ENCODE measurements at regions not wholly inside any gene's neighbourhood (a gene's known extent, or its start where the extent isn't known, plus 50 kb on each side); places are given as distances from the start of the nearest gene placed in this dataset.
A peak's percentile ranks its signal among the peaks of the same experiment; 100 is the strongest.

GRCh38 chr12:4068981-4069669 lies 195.9 kb upstream of the PARP11 start:
- Histone ChIP-seq H3K4me3 (IDR thresholded peaks at IDR 0.05; ENCODE audit: insufficient read depth, low read depth, low read length) (no peak overlapping the region), H3K27me3 (ENCODE audit: insufficient read depth, low read depth) (no peaks in the 10 kb centered on the region), H3K36me3 (ENCODE audit: insufficient read depth) (no peaks in the 10 kb centered on the region), H3K9ac (peak overlapping the region; percentile 19; the same call in 1 of the 2 replicates), H4K20me1 (ENCODE audit: insufficient read depth) (no peaks in the 10 kb centered on the region), H2AFZ (ENCODE audit: low read depth) (peak overlapping the region; percentile 80), H3K27ac (peak overlapping the region; percentile 77), H3K4me1 (ENCODE audit: low read depth, poor library complexity, severe bottlenecking) (peaks cover 49% of the 10 kb centered on the region), H3K4me2 (peak overlapping the region; percentile 78), H3K79me2 (ENCODE audit: insufficient read depth, low read depth) (no peaks in the 10 kb centered on the region)
- TF ChIP-seq CTCF (conservative IDR thresholded peaks at IDR 0.05; ENCODE audit: low read depth, low read length): no peak

GRCh38 chr12:4064008-4064407 lies 190.8 kb upstream of the PARP11 start:
- Histone ChIP-seq H3K27ac (no peak overlapping the region), H3K4me2 (no peak overlapping the region), H3K27me3 (ENCODE audit: insufficient read depth, low read depth) (no peaks in the 10 kb centered on the region), H2AFZ (ENCODE audit: low read depth) (no peak overlapping the region), H3K79me2 (ENCODE audit: insufficient read depth, low read depth) (no peaks in the 10 kb centered on the region), H3K4me3 (IDR thresholded peaks at IDR 0.05; ENCODE audit: insufficient read depth, low read depth, low read length) (no peak overlapping the region), H3K36me3 (ENCODE audit: insufficient read depth) (no peaks in the 10 kb centered on the region), H3K4me1 (ENCODE audit: low read depth, poor library complexity, severe bottlenecking) (peaks cover 28% of the 10 kb centered on the region), H4K20me1 (ENCODE audit: insufficient read depth) (no peaks in the 10 kb centered on the region), H3K9ac (no peak overlapping the region)
- TF ChIP-seq CTCF (conservative IDR thresholded peaks at IDR 0.05; ENCODE audit: low read depth, low read length): no peak

- no peak overlapping the region for H3K4me3 ChIP-seq (IDR thresholded peaks at IDR 0.05; ENCODE audit: insufficient read depth, low read depth, low read length)
- H3K4me2 ChIP-seq: no peak overlapping the region
- H3K36me3 ChIP-seq (ENCODE audit: insufficient read depth): no peaks in the 10 kb centered on the region
- H3K27ac ChIP-seq: no peak overlapping the region
- no peak for TF ChIP-seq CTCF (conservative IDR thresholded peaks at IDR 0.05; ENCODE audit: low read depth, low read length)
- H3K4me1 ChIP-seq (ENCODE audit: low read depth, poor library complexity, severe bottlenecking): peaks cover 4% of the 10 kb centered on the region
- no peak overlapping the region for H2AFZ ChIP-seq (ENCODE audit: low read depth)
- no peak overlapping the region for H3K9ac ChIP-seq
- no peaks in the 10 kb centered on the region for H4K20me1 ChIP-seq (ENCODE audit: insufficient read depth)
- no peaks in the 10 kb centered on the region for H3K27me3 ChIP-seq (ENCODE audit: insufficient read depth, low read depth)
- H3K79me2 ChIP-seq (ENCODE audit: insufficient read depth, low read depth): no peaks in the 10 kb centered on the region
Observed at GRCh38 chr12:4059898-4060568, 186.8 kb upstream of the PARP11 start.

- Histone ChIP-seq H3K4me3 (IDR thresholded peaks at IDR 0.05; ENCODE audit: insufficient read depth, low read depth, low read length) (no peak overlapping the region), H2AFZ (ENCODE audit: low read depth) (no peak overlapping the region), H3K4me2 (no peak overlapping the region), H3K27me3 (ENCODE audit: insufficient read depth, low read depth) (no peaks in the 10 kb centered on the region), H4K20me1 (ENCODE audit: insufficient read depth) (no peaks in the 10 kb centered on the region), H3K9ac (no peak overlapping the region), H3K79me2 (ENCODE audit: insufficient read depth, low read depth) (no peaks in the 10 kb centered on the region), H3K36me3 (ENCODE audit: insufficient read depth) (no peaks in the 10 kb centered on the region), H3K4me1 (ENCODE audit: low read depth, poor library complexity, severe bottlenecking) (peaks cover 4% of the 10 kb centered on the region), H3K27ac (no peak overlapping the region)
- no peak for TF ChIP-seq CTCF (conservative IDR thresholded peaks at IDR 0.05; ENCODE audit: low read depth, low read length)
Observed at GRCh38 chr12:4056910-4057845, 184.0 kb upstream of the PARP11 start.

Data from KMS-11 (cell line).